G401.6 (cell line): ENCODE measurements at regions not wholly inside any gene's neighbourhood (a gene's known extent, or its start where the extent isn't known, plus 50 kb on each side); places are given as distances from the start of the nearest gene placed in this dataset.
"Not testable (repeated sequence)": the region's sequence is repeated elsewhere in the genome, so short reads cannot be mapped to it uniquely, and the experiment has no call there.

Experiments
- FAIRE-seq: peaks from 2 replicates; lab custom pipeline; 2012; peaks lifted over from hg19 to GRCh38; lab: Jason Lieb, UNC

DNA sequence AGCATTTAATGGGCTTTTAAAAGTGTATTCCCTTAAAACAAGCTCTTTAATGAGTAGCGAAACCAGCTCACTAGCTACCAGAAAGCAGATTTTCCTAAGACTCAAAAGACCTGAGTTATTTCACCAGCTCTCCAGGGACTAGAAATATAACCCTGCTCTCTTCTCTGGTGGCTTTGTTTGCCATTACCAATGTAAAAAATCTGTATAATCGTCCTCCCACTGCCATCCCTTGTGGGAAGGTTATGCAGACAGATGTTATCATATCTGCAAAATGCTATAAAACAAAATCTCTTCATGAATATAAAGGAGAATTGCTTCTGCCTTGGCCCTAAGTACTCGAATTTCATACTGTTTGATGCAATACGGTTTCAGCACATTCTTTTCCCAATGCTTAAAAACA, 335.2 kb downstream of the NUP35 start:
- no peak for FAIRE-seq

DNA sequence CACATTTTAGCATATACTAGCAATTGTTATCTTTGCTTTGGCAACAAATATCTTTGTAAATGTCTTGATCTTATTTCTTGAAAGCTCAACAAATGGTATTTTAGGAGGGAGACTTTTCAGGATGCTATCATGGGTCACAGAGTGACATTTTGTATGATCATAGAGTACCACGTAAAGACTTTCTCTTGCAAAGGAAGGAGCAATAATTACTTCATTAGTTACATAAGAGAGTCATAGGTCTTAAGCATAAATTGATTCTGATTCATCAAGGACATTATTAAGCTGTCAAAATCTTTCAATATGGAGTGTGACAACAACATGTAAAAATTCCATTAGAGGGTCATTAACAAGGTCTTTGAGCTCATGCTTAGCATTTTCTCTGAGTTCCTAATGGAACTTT, 339.6 kb downstream of the NUP35 start:
- FAIRE-seq = no peak

DNA sequence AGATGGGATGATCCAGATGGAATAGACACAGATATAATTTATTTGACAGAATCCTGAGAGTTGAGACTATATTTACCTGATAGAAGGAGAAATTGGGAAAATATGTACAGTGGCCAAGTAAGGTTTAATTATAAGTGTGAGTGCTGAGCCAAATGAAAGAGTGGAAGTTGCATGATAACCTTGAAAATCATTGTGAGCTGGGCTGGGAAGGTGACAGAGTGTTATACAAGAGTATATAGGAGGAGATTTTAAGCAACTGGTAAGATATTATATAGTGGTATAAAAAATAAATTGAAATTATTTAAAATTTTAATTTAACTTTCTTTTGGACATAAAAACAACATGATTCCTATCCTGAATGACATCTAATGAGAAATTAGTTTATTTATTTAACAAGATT, 340.8 kb downstream of the NUP35 start:
- no peak for FAIRE-seq

GRCh38 chr2:183474912-183475695, 350.9 kb downstream of the NUP35 start:
- no peak for FAIRE-seq

DNA sequence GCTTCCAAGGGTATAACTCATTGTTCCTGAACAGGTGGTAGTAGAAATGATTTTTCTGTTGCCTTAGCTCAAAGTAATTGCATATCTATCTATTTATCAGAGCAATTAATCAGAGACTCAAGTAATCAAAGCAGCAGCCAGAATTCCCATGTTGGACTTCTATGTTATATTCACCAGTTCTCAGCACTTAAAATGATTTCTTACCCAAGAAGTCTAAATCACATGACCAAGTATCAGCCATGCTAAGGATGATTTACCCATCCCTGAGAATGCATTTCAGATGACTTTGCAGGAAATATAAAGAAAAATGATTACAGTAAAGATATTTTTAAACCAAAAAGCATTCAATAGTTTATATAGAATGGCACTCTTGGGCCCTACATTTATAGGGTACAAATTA, 352.2 kb downstream of the NUP35 start:
- no peak for FAIRE-seq

DNA sequence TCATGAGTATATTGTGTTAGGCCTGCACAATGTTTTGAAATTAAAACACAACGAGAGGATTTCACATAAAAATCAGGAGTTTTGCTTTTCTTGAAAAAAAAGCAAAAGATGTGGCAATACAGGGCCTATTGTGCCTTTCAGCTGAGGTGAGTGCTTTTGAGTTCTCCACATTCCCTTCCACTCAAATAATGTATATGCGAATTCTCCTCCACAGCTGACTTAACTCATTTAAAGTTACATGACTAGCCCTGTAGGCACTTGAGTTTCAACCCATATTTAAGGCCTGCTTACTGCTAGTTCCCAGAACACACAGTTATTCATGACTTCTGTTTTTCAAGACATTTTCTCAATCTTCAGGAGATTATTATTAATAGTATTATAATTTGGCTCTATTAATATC, 353.1 kb downstream of the NUP35 start:
- FAIRE-seq = no peak

DNA sequence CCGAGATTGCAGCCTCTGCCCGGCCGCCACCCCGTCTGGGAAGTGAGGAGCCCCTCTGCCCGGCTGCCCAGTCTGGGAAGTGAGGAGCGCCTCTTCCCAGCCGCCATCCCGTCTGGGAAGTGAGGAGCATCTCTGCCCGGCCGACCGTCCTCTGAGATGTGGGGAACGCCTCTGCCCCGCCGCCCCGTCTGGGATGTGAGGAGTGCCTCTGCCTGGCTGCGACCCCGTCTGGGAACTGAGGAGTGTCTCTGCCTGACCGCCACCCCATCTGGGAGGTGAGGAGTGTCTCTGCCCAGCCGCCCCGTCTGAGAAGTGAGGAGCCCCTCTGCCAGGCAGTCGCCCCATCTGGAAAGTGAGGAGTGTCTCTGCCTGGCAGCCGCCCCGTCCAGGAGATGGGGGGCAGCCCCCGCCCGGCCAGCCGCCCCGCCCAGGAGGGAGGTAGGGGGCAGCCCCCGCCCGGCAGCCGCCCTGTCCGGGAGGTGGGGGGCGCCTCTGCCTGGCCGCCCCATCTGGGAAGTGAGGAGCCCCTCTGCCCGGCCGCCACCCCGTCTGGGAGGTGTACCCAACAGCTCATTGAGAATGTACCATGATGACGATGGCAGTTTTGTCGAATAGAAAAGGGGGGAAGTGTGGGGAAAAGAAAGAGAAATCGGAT, 354.8 kb downstream of the NUP35 start:
- not testable (repeated sequence) for FAIRE-seq

- FAIRE-seq = no peak
These were observed 363.1 kb downstream of the NUP35 start for GRCh38 chr2:183487326-183487725.

DNA sequence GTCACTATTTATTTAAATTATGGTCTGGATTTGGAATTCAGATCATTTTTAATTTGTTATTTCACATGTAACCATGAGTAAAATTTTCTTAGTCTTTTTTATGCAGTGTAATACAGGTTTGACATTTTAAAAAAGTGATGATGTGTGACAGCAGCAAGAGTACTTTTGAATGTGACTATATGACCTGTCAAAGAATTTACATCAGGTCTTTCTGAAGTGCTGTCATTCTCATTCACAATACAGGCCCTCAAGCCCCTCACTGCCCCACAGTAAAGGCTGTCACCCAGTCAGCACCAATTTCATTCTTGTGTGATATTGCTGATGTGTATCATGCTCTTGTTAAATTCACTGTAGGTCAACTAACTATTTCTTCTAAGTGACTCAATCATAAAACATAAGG, 364.2 kb downstream of the NUP35 start:
- no peak for FAIRE-seq

DNA sequence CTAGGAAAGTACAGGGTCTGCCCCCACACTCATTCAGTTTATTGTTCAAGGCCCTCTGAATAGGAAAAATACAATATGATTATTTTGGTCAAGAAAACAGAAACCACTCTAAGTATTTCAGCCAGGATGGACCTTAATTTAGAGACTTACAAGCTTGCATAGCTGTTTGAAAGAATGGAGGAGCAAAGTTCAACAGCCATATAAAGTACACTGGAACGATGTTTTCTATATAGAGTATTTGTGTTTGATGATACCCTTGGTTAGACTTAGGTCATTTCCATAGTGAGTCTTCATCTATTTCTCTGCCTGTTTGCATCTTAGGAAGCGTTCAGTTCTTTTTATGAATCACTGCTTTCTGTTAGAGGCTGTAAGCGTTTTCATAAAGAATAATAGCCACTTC, 366.2 kb downstream of the NUP35 start:
- no peak for FAIRE-seq

DNA sequence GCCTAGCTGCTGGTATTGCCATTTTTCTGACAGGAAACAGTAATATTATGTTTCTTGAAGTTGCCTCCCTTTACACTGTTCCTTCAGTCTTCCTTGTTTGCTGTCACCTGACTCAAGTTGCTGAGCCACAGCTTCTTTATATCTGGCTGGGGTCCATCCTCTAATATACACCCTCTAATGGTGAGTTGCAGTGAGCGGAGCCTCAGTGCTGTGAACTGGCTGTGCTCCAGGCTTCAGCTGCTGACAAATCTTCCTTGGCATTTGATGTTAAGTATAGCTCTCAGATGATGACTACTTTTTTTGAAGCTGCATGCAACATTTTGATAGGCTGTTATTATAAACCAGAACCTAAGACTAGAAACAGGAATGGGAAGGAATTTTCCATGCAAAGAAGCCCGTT, 366.7 kb downstream of the NUP35 start:
- FAIRE-seq = no peak

- no peak for FAIRE-seq
These were observed 368.8 kb downstream of the NUP35 start for GRCh38 chr2:183493040-183493439.

DNA sequence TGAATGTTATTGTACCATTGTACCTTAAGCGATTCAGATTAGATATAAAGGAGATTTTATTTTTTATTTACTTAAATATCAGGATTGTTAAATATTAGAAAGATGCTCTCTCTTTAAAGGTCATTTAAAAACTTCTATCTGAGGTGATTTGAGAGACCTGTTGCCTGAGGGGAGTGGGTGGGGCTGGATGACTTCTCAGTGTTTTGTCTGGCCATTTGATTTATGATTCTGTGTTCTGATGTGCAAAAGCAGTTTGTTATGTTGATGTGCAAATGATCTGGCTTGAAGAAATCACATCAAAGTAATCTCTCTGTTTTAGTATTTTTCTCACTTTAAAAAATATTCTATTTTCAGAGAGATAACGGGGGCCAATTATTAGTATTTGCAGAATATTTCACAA, 370.8 kb downstream of the NUP35 start:
- FAIRE-seq = no peak

DNA sequence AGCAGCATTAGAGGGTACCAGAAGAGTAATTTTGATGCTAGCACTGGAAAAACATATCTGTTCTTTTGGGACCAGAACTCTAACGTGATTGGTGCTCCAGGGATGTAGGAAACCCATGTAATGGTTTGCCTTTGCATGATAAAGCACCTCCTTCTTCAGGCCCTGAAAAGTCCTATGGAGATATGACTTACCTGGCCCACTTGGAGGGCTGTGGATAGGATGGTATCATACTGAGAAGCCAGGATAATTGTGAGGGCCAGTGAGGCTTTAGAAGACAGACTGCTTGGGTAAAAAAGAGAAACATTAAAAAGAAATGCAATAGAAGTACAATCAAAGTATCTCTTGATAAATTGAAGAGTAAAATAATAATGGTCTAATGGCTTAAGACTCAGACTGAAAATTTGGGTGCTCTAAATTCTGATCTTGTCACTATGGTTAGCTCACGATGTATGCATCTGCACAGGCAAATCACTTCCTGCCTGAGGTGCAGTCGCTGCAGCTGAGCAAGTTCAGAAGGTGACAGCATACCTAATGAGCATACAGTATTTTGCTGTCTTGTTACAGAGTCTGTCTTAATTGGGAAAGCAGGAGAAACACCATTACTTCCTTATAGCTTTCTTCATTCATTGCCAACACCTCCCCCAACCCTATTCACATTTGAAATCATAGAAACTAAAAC, 371.5 kb downstream of the NUP35 start:
- FAIRE-seq = no peak

- no peak for FAIRE-seq
These were observed 373.6 kb downstream of the NUP35 start for GRCh38 chr2:183497861-183498260.

DNA sequence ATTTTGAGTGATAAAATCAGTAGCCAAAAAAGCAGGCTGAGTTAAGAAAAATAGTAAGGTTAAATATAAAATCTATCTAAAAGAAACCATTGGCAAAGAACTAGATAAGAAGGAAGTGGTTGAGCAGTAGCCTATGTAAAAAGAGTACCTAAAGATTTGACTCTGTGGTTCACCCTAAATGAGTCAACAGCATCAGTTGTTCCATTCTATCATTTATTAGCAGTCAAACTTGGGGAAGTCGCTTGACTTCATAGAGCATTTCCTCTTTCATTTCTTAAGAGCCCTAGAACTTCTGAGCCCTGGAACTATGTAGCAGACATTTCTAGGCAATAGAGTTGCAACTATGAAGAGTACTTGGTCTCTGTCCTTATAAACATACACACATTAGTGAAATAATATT, 381.7 kb downstream of the NUP35 start:
- no peak for FAIRE-seq

GRCh38 chr2:183511154-183511553, 386.9 kb downstream of the NUP35 start:
- FAIRE-seq = no peak

DNA sequence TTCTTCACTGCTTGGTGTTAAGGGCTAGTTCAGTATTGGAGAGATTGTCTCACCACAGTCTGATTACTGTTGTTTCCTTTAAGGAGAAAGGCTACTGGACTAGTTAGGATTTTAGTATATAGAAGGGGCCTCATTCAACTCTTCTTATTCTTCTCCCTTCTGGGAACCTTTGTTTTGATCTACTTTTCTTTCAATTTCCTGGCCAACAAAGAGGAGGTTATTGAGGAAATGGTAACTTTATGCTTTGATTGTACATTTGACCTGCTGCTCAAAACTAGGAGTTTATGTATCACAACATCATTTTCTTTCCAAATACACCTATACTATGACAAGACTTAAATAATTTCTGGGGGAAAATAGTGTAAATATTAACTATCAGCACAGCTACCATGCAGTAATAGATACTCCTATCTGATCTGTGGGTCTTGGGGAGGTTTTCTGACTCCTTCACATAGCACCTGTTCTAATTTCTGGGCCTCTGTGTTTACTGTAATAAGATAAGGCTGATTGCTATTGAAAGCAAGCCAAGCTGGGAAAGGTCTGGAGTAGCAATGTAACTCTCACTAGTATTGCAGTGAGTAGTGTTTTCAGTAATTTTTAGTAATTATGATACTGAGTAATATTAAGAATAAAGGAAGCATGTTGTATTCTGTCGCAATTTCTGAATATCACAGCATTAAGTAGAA, 395.3 kb downstream of the NUP35 start:
- no peak for FAIRE-seq

GRCh38 chr2:183521911-183522310, 397.7 kb downstream of the NUP35 start:
- no peak for FAIRE-seq

DNA sequence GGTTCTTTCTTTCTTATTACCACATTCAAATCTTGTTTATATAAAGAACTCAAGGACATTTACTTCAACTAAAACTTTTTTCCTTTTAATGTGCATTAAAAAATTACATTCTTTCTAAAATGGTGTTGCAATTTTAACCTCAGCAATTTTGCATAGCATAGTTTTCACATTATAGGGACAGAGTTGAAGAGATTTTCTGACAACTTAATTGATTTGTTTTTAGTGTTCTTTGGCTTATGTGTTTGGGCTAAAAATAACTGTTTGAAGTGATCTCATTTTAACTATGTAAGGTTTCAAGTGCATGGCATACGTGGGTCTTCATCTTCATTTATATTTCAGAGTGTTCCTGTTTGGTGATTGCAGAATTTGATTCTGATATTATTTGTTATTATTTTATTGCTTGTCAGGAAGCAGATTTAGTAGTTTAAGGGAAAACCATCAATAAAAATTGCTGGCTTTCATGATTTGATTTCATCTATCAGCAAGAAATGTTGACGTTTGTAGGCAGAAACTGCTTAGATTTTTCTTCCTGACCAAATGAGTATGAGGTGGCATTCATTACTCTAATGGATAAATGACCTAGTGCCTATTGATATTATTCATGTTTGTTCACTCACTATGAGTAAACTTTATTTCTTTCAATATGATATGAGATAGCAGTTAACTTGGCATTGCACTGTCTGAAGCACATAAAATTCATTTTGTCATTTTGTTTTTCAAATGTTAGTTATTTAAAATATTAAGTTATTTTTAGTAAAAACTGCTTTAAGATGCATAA, 398.4 kb downstream of the NUP35 start:
- no peak for FAIRE-seq

DNA sequence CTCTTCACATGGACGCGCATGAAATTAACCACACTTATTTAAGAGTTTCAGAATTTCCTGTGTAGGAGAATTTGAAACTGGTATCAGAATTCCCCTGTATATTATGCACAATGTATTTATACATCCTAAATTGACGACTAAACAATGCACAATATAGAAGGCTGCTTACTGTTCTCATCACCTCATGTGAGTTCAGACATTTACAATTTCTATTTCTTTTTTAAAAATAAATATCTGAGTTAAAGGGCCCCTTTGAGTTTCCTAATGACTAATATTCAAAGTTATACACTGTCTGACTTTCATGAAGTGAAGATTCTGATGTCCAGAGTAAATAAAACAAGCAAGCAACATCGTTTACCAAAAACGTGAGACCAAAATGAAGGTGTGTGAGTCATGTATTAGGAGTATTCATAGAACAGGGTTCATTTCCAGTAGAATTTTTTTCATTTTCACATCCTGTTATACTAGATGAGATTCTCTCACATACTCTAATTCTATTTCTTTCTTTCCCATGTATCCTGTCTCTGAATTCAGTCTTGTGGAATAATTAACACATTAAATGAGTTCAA, 406.2 kb downstream of the NUP35 start:
- no peak for FAIRE-seq

DNA sequence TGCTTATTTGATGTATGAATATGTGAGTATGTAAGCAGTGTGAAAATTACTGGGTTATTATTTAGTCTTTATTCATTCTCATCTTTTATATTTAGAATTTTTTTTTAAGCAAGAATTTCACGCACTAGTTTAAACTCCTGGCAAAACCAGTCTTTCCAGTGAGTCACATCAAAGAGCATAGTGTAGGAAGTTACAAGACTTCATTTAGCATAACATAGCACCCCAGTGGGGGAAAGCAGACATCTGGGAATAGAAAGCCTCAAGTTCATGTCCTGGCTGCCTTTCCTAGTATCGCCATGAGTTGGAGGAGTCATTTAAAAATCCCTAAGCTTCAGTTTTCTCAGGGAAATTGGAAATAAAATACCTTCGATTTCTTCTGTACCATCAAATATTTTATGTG, 408.3 kb downstream of the NUP35 start:
- no peak for FAIRE-seq
